NB4 (cell line): ENCODE measurements at regions not wholly inside any gene's neighbourhood (a gene's known extent, or its start where the extent isn't known, plus 50 kb on each side); places are given as distances from the start of the nearest gene placed in this dataset.

Experiments
- CTCF ChIP-seq: IDR thresholded peaks from one replicate; pipeline ENCODE4 v1.5.1; 2012; ENCODE audit warnings: low read depth, low read length
- TF ChIP-seq, protein P1 (sequence below): IDR thresholded peaks from 2 replicates; pipeline ENCODE4 v1.6.1; 2011; ENCODE audit warnings: low read depth, low read length

GRCh38 chr4:187193141-187193540 lies 469.5 kb upstream of the FAT1 start:
- TF ChIP-seq CTCF: no peak
- TF ChIP-seq, protein P1, sequence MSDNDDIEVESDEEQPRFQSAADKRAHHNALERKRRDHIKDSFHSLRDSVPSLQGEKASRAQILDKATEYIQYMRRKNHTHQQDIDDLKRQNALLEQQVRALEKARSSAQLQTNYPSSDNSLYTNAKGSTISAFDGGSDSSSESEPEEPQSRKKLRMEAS: no peak
